ENCODE measurements at regions not wholly inside any gene's neighbourhood (a gene's known extent, or its start where the extent isn't known, plus 50 kb on each side); places are given as distances from the start of the nearest gene placed in this dataset.

DNA sequence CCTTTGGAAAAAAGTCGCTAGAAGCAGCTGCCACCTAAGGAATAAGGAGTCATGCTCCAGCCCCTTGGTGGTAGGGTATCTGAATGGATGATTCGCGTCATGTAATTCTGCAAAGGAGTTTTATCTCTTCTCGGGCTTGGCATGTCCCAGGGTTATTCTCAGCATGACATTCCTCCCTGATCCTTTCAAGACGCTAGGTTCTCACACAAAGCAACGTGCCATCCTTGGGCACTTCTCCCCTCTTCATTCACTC is 355.6 kb downstream of the MYCN start (continued):
- TF ChIP-seq, protein P1, sequence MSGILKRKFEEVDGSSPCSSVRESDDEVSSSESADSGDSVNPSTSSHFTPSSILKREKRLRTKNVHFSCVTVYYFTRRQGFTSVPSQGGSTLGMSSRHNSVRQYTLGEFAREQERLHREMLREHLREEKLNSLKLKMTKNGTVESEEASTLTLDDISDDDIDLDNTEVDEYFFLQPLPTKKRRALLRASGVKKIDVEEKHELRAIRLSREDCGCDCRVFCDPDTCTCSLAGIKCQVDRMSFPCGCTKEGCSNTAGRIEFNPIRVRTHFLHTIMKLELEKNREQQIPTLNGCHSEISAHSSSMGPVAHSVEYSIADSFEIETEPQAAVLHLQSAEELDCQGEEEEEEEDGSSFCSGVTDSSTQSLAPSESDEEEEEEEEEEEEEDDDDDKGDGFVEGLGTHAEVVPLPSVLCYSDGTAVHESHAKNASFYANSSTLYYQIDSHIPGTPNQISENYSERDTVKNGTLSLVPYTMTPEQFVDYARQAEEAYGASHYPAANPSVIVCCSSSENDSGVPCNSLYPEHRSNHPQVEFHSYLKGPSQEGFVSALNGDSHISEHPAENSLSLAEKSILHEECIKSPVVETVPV (CRISPR knock-in tag; IDR thresholded peaks at IDR 0.05): no peak
- TF ChIP-seq, protein P2, sequence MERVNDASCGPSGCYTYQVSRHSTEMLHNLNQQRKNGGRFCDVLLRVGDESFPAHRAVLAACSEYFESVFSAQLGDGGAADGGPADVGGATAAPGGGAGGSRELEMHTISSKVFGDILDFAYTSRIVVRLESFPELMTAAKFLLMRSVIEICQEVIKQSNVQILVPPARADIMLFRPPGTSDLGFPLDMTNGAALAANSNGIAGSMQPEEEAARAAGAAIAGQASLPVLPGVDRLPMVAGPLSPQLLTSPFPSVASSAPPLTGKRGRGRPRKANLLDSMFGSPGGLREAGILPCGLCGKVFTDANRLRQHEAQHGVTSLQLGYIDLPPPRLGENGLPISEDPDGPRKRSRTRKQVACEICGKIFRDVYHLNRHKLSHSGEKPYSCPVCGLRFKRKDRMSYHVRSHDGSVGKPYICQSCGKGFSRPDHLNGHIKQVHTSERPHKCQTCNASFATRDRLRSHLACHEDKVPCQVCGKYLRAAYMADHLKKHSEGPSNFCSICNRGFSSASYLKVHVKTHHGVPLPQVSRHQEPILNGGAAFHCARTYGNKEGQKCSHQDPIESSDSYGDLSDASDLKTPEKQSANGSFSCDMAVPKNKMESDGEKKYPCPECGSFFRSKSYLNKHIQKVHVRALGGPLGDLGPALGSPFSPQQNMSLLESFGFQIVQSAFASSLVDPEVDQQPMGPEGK (CRISPR knock-in tag; IDR thresholded peaks at IDR 0.05; ENCODE audit: borderline replicate concordance): no peak
- TF ChIP-seq ZNF8 (CRISPR knock-in tag; IDR thresholded peaks at IDR 0.05) (no peak), TCF4 (CRISPR knock-in tag; IDR thresholded peaks at IDR 0.05; ENCODE audit: borderline replicate concordance) (no peak)

DNA sequence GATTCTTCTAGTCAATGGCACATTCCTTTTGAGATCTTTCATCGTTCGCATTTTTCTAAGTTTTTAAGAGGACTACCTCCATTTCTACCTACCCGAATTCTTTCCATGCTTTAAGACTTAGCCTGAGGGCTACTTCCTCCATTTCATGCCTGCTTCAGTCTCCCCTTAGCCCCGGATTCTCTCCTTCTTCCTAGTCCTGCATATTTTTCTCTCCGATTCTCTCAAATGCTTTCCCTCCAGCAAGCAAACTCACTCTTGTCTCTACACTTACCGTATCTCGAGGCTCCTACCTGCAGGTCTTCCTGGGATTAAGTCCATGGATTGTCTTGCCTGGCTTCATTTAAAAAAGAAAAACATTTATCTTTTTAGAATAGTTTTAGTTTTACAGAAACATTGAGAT is 354.4 kb downstream of the MYCN start:
- no peak for ATAC-seq
- TF ChIP-seq TCF4 (CRISPR knock-in tag; IDR thresholded peaks at IDR 0.05; ENCODE audit: borderline replicate concordance): no peak
- TF ChIP-seq ZNF565 (CRISPR knock-in tag; conservative IDR thresholded peaks at IDR 0.05; ENCODE audit: low read depth): no peak
- no peak for TF ChIP-seq CSDC2 (CRISPR knock-in tag; IDR thresholded peaks at IDR 0.05)
- TF ChIP-seq RARB (CRISPR knock-in tag; IDR thresholded peaks at IDR 0.05): no peak
- TF ChIP-seq, protein P3, sequence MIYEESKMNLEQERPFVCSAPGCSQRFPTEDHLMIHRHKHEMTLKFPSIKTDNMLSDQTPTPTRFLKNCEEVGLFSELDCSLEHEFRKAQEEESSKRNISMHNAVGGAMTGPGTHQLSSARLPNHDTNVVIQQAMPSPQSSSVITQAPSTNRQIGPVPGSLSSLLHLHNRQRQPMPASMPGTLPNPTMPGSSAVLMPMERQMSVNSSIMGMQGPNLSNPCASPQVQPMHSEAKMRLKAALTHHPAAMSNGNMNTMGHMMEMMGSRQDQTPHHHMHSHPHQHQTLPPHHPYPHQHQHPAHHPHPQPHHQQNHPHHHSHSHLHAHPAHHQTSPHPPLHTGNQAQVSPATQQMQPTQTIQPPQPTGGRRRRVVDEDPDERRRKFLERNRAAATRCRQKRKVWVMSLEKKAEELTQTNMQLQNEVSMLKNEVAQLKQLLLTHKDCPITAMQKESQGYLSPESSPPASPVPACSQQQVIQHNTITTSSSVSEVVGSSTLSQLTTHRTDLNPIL (CRISPR knock-in tag; IDR thresholded peaks at IDR 0.05; ENCODE audit: low read depth): no peak
- TF ChIP-seq, protein P2 (CRISPR knock-in tag; IDR thresholded peaks at IDR 0.05; ENCODE audit: borderline replicate concordance): no peak
- TF ChIP-seq, protein P1 (CRISPR knock-in tag; IDR thresholded peaks at IDR 0.05): no peak
- no peak for TF ChIP-seq ZC3H10 (CRISPR knock-in tag; IDR thresholded peaks at IDR 0.05)
- TF ChIP-seq GLIS3 (CRISPR knock-in tag; IDR thresholded peaks at IDR 0.05): no peak
- no peak for TF ChIP-seq ZFP30 (CRISPR knock-in tag; IDR thresholded peaks at IDR 0.05)
- TF ChIP-seq ZNF8 (CRISPR knock-in tag; IDR thresholded peaks at IDR 0.05): no peak
- TF ChIP-seq ARNTL (CRISPR knock-in tag; IDR thresholded peaks at IDR 0.05; ENCODE audit: borderline replicate concordance, low read depth): no peak
- no peak for TF ChIP-seq TOX (CRISPR knock-in tag; IDR thresholded peaks at IDR 0.05; ENCODE audit: borderline replicate concordance)

DNA sequence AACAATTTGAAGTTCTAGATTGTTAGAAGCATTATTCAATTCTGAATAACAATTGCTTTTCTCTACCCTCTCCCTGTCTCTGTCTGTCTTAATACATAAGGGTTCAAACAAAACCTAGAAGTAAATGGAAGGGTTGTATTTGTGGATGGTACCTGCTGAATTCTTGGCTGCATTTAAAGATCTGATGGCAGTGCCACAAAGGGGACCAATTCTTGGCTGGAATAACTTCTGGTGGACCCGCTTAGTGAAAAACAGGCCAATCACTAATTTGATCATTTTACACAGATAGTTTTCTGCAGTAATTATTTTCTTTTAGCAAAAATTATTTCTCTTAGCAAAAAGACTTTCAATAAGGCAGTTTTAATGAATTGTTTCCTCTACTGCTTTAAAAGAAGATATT is 353.5 kb downstream of the MYCN start:
- ATAC-seq: no peak
- TF ChIP-seq TOX (CRISPR knock-in tag; IDR thresholded peaks at IDR 0.05; ENCODE audit: borderline replicate concordance) (no peak), TCF4 (CRISPR knock-in tag; IDR thresholded peaks at IDR 0.05; ENCODE audit: borderline replicate concordance) (no peak), BACH2 (CRISPR knock-in tag; IDR thresholded peaks at IDR 0.05; ENCODE audit: borderline replicate concordance) (no peak), ZC3H10 (CRISPR knock-in tag; IDR thresholded peaks at IDR 0.05) (no peak), ZNF70 (CRISPR knock-in tag; IDR thresholded peaks at IDR 0.05) (no peak), ARNTL (CRISPR knock-in tag; IDR thresholded peaks at IDR 0.05; ENCODE audit: borderline replicate concordance, low read depth) (no peak), RARB (CRISPR knock-in tag; IDR thresholded peaks at IDR 0.05) (no peak), ZNF565 (CRISPR knock-in tag; conservative IDR thresholded peaks at IDR 0.05; ENCODE audit: low read depth) (no peak), ZFP30 (CRISPR knock-in tag; IDR thresholded peaks at IDR 0.05) (no peak)
- TF ChIP-seq, protein P4, sequence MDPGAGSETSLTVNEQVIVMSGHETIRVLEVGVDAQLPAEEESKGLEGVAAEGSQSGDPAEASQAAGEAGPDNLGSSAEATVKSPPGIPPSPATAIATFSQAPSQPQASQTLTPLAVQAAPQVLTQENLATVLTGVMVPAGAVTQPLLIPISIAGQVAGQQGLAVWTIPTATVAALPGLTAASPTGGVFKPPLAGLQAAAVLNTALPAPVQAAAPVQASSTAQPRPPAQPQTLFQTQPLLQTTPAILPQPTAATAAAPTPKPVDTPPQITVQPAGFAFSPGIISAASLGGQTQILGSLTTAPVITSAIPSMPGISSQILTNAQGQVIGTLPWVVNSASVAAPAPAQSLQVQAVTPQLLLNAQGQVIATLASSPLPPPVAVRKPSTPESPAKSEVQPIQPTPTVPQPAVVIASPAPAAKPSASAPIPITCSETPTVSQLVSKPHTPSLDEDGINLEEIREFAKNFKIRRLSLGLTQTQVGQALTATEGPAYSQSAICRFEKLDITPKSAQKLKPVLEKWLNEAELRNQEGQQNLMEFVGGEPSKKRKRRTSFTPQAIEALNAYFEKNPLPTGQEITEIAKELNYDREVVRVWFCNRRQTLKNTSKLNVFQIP (CRISPR knock-in tag; IDR thresholded peaks at IDR 0.05; ENCODE audit: borderline replicate concordance, low read depth): no peak

DNA sequence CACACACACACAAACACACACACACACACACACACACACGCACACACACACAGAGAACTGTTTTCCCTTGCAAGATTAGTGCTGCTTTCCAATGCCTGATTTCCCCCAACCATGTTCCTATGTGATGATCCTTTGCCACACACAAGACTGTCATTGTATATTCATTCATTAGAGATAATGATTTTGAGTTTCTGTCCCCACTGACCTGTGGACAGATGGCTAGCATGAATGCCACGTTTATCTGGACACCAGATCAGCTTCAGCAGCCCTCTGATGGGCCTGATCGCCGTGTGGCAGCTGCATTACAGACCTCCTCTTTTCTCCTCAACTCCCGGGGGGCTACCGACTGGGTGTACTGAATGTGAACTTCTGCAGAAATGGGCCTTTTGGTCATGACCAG is 353.0 kb downstream of the MYCN start:
- TF ChIP-seq BACH2 (CRISPR knock-in tag; IDR thresholded peaks at IDR 0.05; ENCODE audit: borderline replicate concordance) (no peak), TCF4 (CRISPR knock-in tag; IDR thresholded peaks at IDR 0.05; ENCODE audit: borderline replicate concordance) (peak; percentile 86; the same call in 1 of the 2 replicates), ZFP30 (CRISPR knock-in tag; IDR thresholded peaks at IDR 0.05) (no peak), ZNF565 (CRISPR knock-in tag; conservative IDR thresholded peaks at IDR 0.05; ENCODE audit: low read depth) (no peak), ISL1 (CRISPR knock-in tag; IDR thresholded peaks at IDR 0.05) (no peak)
- TF ChIP-seq, protein P1 (CRISPR knock-in tag; IDR thresholded peaks at IDR 0.05): no peak
- TF ChIP-seq, protein P5, sequence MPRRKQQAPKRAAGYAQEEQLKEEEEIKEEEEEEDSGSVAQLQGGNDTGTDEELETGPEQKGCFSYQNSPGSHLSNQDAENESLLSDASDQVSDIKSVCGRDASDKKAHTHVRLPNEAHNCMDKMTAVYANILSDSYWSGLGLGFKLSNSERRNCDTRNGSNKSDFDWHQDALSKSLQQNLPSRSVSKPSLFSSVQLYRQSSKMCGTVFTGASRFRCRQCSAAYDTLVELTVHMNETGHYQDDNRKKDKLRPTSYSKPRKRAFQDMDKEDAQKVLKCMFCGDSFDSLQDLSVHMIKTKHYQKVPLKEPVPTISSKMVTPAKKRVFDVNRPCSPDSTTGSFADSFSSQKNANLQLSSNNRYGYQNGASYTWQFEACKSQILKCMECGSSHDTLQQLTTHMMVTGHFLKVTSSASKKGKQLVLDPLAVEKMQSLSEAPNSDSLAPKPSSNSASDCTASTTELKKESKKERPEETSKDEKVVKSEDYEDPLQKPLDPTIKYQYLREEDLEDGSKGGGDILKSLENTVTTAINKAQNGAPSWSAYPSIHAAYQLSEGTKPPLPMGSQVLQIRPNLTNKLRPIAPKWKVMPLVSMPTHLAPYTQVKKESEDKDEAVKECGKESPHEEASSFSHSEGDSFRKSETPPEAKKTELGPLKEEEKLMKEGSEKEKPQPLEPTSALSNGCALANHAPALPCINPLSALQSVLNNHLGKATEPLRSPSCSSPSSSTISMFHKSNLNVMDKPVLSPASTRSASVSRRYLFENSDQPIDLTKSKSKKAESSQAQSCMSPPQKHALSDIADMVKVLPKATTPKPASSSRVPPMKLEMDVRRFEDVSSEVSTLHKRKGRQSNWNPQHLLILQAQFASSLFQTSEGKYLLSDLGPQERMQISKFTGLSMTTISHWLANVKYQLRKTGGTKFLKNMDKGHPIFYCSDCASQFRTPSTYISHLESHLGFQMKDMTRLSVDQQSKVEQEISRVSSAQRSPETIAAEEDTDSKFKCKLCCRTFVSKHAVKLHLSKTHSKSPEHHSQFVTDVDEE (CRISPR knock-in tag; IDR thresholded peaks at IDR 0.05): peak; percentile 65
- ATAC-seq: no peak
